GM21576 (cell line): ENCODE measurements at regions not wholly inside any gene's neighbourhood (a gene's known extent, or its start where the extent isn't known, plus 50 kb on each side); places are given as distances from the start of the nearest gene placed in this dataset.
"Not testable (repeated sequence)": the region's sequence is repeated elsewhere in the genome, so short reads cannot be mapped to it uniquely, and the experiment has no call there.

ENCODE experiments used
- ATAC-seq: cut with Tn5 transposase; IDR thresholded peaks from one replicate; pipeline ENCODE4 v1.9.1; 2021; ENCODE audit warnings: mild to moderate bottlenecking, moderate library complexity; ENCODE audit not compliant: unreplicated experiment

DNA sequence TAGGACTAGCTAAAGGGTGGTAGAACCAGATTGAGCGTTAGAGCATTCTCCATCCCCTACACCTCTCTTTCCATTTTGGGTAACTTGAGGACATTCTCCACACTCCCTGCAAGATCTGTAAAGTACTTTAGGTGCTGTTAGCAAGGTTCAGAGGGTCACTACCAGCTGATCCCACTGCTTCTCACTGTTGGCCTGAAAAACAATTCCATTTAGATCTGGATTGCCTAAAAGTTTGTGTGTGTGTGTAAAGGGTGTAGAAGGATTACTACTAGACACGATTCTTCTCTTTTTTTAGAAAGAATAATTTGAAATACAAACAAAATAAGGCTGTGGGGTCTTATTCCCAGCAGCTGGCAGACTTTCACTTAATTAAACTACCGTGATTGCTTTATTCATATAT, 95.1 kb upstream of the TMEM178A start:
- ATAC-seq, result no peak

DNA sequence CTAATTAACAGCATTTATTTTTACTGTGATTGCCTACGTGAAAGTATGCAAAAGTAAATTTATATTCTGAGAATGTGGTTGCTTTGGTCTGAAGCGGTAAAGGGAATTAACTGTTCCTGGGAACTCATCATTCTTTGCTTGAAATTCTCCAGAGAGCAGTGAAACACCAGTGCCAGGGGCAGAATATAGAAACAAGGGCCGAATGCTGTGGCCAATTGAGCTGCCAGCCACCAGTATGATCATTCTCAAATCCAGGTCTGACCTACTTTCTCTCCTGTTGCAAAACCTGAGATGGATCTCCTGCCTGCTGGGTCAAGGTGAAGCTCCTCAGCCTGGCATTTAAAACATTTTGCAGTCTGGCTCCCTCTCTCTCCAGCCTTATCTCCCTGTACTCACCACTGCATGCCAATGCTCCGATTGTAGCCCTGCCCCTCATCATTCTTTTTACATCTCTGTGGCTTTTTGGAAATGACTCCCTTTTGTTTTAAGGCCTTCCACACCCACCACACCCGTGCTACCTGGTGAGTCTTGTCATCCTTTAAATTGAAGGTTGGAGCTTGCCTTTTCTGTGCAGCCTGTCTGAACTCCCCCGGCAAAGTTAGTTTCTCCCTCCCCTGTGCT, 94.5 kb upstream of the TMEM178A start:
- no peak for ATAC-seq

DNA sequence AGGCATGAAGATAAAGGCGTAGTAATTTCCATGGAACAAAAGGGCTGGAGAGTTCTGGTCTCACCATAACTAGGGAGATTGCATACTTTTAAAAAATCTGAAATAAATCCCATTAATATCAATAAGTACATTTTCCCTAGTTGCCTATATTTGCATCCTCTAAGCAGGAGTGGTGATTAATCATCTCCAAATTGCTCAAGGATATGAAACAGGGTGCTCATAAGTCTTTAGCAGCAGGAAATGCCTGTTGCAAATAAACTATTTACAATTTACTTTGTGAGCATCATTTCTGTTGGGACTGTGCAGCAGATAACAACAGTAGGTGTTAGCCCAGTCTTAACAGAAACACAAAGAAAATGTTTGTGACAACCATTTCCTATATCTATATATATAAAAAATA, 92.4 kb upstream of the TMEM178A start:
- ATAC-seq, result no peak

DNA sequence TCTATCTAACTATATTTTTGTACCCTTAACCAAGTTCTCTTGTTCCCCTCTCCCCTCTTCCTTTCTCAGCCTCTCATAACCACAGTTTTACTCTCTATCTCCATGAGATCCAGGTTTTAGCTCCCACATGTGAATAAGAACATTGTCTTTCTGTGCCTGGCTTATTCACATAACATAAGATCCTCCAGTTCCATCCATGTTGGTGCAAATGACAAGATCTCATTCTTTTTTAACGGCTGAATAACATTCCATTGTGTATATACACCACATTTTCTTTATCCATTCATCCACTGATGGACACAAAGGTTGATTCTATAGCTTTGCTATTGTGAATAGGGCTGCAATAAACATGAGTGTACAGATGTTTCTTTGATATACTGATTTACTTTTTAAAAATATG, 83.9 kb upstream of the TMEM178A start:
- ATAC-seq, result no peak

DNA sequence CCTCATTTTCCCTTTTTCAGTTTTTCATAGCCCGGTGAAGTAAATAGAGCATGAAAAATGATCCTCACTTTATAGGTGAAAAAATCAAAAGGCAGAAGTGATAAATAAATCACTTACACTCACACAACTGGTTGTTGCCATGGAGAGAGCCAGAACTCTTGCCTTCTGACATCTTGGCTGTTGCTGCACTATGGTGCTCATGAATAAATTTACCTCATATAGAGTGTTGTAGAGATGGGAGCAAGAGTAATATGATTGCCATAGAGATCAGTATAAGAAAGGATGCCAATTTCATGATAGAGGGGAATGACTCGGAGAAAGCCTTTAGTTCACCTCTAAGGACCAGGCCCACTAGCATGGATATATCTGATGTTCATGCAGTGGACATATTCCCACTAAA, 82.5 kb upstream of the TMEM178A start:
- no peak for ATAC-seq

DNA sequence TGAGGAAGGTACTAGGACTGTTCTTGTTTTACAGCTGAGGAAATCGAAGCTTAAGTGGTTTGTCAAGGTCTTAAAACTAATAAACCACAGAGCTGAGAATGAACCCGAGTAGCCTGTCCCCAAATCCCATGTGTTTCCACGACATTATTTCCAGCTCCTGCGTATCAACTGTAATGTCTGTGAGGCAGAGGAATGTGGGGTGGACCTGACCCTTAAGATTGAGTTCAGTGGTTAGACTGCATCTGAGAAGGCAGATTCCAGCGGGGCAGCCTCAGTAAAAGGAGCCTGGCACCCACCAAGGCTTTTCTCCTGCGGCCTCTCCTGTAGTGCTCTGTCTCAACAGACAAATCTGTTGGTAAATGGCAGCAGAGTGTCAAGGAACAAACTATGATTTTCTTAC, 81.9 kb upstream of the TMEM178A start:
- ATAC-seq, result no peak

DNA sequence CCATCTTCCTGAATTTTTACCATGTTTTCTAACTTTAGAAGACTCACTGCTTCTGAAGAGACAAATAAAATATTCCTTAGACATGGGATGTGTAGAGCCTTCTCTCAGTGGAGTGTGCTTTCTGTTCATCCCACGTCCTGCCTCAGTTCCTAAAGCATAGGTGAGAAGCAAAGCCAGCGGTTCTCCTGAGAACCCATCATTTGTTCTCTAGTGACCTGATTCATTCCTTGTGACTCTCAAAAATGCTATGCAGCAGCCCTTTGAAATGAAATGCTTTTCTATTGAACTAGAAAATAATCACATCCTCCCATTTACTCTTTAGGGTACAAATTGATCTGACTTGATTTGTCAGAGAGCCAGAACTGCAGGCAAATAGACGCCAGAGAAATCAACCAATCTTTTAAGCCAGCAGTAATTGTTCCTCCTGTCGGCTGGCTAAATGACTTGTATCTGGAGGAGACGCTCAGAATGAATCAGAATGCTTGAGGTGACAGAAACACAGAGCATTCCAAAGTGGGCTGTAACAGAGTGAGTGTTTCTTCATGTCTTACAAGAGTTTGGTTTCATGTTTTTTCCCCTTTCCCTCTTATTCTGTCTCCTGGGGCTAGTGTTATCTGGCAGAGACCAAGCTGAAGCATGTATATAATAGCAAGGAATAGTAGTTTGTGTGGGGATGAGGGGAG, 81.3 kb upstream of the TMEM178A start:
- no peak for ATAC-seq

DNA sequence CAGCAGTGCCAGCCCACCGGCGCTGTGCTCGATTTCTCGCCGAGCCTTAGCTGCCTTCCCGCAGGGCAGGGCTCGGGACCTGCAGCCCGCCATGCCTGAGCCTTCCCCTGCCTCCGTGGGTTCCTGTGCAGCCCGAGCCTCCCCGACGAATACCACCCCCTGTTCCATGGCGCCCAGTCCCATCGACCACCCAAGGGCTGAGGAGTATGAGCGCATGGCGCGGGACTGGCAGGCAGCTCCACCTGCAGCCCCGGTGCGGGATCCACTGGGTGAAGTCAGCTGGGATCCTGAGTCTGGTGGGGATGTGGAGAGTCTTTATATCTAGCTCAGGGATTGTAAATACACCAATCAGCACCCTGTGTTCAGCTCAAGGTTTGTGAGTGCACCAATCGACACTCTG, 80.2 kb upstream of the TMEM178A start:
- not testable (repeated sequence) for ATAC-seq

DNA sequence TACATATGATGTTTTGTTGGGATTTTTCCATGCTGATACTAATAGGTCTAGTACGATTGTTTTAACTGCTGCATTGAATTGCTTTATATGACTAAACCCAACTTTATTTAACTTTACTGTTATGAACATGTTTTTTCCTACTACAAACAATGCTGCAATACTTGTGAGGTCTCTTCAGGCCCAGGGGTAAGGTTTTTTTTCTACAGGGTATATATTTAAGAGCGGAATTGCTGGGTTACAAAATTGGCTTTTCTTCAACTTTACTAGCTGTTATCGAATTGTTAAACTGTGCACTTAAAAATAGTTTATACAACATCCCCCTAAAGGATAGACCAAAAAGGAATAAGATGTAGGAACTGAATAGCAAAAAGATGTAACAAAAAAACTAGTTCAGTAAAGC, 78.5 kb upstream of the TMEM178A start:
- no peak for ATAC-seq

DNA sequence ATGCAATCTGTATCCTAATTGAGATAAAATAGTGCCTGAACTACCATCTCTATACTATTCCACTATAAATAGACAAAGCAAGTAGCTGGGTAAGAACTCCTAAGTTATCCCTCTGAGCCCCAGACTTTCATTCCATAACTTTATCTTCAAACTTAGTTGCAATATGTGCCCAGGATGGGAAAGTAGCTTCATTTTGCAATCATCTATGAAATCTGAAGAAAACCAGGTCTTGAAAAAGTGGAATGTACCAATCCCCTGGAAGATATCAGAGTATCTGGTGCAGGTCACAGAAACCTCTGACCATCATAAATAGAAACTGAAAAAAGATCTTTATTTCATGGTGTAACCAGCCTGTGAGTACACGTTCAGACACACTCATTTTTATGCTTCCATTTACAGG, 78.1 kb upstream of the TMEM178A start:
- ATAC-seq, result no peak

DNA sequence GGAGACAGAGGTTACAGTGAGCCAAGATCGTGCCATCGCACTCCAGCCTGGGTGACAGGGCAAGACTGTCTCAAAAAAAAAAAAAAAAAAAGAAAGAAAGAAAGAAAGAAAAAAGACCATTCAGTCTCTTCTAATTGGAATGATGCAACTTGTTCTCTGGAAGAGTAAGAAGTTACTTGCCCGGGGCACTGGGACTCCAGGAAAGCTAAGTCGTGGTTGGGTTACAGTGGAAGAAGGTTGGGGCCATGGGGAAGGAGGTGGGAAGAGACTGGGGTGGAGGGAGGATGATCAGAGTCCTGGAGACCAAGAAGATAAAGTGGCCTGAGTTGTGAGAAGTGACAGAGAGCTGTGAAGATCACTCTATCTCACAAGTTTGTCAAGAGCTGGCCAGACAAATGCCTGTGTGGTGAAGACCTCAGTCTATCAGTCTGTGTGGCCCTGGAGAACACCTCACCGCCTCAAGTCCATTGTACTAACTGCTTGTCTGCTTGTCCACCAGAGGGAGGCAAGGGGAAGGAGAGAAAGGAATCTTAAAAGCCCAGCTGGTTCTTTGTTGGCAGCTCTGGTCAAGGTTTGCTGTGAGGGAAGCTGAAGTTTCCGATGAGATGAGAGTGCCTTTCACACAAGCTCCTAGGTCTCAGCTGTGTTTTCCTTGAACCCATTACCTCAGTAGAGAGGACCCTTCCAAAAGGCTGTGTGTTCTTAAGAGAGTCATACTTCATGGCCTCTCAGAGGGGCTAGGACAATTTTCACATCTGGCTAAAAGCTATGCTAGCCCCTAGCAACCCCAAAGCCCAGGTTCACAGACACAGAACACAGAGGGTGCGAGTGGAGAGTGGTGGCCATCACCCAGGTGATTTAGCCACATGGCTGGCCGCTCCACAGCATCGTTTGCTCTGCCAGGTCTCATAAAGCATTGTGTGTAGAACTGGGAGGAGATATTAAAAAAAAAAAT, 72.0 kb upstream of the TMEM178A start:
- peak; percentile 77 for ATAC-seq

DNA sequence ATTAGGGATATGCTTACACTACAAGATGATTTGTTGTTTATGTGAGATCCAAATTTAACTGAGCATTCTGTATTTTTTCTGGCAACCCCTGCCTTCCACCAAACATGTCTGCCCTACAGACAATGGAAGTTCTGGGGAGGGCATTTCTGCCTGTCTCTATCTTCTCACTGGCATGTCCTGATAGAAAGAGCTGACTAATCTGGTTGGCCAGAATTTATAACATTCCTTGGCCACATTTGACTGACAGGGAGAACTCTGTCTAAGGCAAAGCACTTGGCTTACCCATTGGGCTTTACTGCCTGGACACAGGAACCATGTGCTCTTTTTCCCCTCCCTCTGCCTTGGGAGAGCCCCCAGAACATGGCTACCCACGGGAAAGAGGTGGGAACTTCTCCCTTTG, 70.6 kb upstream of the TMEM178A start:
- ATAC-seq, result no peak

DNA sequence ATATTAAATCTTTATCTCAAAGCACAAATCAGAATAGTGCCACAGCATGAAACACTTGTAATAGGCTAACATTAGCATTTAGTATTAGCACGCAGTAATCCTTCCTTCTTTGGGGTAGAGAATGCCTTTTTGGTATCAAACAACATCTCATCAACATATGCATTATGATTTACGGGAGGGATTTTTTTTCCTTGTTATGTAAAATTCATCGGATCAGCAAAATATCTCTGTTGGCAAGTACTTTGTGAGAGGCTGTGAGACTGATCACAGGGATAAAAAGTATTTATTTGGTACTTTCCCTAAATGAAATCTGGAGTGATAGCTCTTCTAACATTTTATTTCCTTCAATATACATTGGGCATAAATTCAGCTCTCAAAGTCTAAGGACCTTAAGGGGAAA, 68.4 kb upstream of the TMEM178A start:
- no peak for ATAC-seq

DNA sequence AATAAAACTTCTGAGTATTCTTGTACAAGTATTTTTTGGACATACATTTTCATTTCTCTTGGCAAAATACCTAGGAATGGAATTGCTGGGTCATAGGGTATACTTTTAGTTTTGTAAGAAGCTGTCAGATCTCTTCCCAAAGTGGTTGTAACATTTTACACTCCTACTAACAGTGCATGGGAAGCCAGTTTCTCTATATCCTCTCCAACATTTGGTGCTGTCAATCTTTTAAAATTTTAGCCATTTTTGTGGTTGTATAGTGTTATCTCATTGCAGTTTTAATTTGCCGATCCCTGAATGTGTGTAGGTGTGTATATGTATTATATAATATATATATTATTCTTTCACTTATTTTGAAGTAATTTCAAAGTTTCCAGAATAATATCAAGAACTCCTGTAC, 63.1 kb upstream of the TMEM178A start:
- ATAC-seq, result no peak

DNA sequence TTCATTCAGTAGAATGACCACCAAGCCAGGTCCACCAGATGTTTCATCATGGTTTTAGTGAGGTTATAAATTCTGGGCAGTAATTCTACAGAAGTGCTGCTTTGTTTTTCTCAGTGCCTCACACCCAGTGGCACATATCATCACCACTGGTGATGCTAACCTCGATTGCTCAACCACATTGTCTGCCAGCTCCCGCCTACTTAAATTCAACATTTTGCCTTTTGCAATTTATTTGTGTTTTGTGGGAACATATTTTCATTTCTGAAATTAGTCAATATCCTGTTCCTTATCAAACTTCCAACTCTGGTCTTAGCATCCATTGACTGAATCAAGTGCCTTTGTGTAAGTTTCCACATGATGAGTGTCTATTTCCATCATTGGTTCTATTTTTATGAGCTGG, 62.3 kb upstream of the TMEM178A start:
- no peak for ATAC-seq

DNA sequence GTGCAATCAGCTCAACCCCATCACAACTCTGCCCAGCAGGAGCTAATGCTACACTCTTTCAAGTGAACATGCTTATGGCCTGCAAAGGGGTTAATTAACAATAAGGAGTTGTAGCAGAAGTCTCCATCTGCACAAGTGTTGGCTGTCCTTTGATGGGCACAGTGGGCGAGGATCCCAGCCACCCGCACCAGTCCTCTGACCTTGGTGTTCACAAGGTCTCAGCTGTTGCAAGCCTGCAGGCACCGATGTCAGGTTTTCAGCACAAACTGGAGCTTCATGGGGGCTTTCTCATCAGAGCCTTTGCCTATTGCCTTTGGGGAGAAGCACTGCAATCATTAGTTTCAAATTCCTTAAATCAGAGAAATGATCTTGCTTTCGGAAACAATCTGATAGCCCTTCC, 60.9 kb upstream of the TMEM178A start:
- ATAC-seq, result no peak

DNA sequence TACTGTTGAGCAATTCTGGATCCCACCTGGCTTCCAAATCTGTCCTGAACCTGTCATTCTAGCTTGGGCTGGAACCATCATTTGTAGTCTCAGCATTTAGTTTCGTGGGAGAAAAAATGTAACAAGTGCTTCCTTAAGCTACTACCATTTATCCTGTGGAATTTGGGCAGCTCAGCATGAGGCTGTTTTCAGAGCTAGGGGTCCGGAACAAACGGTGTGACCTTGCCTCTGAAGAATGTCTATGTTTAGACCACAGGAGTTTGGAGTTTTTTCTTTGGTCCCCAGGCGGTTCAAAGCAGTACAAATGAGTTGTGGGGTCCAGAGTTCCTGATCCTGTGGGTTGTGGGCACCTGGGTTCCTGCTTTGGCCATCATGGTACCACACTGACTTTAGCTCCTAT, 59.1 kb upstream of the TMEM178A start:
- ATAC-seq, result no peak

DNA sequence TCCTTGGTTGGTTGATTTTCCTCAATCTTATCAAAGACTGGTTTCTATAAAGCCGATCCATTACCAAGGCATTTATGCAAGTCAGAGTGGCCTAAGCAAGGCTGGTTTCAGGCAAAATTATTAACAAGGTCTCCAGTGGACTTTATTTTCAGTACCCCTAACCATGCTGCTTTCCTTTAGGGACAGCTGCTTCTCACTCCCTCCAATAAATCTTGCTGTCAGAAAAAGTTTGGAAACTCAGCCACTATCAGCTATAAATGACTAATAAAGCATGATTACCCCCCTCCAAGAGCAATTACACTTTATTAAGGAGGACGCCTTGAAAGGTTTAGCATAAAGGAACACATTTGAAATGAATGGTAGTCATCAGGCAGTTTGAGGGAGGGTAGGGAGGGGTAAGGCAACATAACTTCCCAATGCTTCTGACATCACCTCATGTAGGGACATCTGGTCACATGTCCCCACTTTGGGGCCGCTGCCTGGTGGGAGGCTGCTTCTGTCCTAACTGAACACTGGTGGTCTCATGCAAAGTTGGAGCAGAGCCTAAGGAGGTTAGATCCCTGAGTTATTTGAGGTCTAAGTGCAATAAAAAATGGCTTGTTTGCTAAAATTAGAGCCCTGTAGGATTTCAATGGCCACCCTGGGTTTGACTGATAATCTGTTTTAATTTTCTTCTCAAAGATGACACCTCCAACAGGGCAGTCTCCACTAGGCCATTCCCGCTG, 58.0 kb upstream of the TMEM178A start:
- no peak for ATAC-seq

DNA sequence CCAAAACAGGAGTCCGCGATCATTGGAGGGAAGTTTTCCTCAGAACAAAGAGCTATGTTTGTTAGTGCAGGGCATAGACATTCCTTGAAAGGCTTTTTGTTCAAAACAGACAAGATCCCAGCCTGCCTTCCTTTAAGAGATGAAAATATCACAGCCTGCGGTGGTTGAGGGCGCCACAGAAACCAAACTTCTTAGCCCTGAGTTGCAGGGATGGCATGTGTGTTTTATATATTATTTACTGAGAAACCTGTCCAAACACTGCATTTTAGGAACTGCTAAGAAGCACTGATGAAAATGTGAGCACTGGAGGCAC, 57.5 kb upstream of the TMEM178A start:
- no peak for ATAC-seq

DNA sequence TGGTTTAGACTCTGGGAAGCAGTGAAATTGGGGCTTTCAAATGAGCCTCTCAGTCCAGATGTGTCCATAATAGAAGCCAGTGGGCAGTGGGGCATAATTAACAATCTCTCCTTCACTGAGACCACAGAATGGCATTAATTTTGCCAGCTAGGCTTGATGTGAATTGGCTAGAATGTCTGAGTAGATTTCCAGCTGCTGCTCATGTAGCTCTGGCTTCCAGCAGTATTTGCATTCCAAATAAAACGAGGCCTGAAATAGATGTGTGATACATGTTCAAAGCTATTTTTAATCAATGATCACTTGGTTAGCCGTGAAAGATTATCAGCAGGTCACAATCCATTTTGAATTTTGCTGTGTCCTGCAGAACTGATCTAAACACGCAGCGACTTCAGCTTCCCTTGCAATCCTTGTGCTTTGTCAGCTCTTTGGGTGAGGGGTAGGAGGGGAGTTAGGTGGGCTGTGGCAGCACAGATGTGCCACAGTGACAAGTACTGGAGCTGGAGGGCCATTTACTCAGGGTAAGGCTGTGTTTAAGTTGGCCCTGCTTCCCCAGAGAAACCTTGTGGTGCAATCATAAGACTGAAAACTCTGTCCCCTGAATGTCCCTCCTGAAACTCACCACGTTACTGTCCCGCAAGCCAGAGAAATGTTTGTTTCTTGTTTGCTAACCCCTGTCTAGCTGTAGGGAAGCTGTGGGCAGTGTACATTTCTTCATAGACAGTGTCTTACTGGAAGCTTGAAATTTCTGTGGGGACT, 56.9 kb upstream of the TMEM178A start:
- no peak for ATAC-seq

DNA sequence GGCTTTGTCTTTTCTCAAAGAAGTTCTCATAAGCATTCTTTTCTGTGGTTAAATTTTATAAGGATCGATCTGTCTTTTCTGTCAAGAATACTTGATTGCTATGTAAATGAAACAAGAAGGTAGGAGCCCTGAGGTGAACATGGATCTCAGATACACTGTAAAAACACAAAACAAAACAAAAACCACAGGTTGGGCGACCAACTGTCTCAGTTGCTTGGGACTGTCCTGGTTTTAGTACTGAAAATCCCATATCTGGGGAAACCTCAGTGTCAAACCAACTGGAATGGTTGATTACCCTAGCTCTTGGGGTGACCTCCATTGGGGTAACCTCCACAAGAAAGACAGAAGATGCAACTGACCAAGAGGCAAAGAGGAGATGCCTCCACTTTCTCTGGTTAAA, 55.8 kb upstream of the TMEM178A start:
- ATAC-seq, result no peak
